HG03442 (cell line): ENCODE measurements at regions not wholly inside any gene's neighbourhood (a gene's known extent, or its start where the extent isn't known, plus 50 kb on each side); places are given as distances from the start of the nearest gene placed in this dataset.
"Not testable (repeated sequence)": the region's sequence is repeated elsewhere in the genome, so short reads cannot be mapped to it uniquely, and the experiment has no call there.

ENCODE experiments used
- ATAC-seq: cut with Tn5 transposase; IDR thresholded peaks from one replicate; pipeline ENCODE4 v1.9.1; 2021; ENCODE audit warnings: mild to moderate bottlenecking, moderate library complexity; ENCODE audit not compliant: unreplicated experiment

DNA sequence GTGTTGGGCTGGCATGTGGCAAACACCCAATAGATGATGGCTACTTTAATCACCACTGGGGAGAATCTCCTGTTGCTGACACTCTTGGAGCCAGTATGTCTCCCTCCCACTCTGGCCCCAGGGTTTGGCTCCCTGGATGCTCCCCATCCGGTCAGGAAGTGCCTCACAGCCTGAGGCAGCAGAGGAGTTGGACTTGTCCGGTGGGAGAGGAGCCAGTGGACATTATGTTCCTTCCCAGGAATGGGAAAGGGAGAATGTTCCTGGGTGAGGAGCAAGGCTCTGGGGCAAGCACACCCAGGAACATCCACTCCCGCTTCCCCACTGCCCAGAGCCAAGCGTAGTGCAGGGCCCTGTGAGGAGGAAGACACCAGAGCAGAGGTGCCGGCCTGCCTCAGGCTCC lies 84.6 kb upstream of the NAV2 start:
- no peak for ATAC-seq

DNA sequence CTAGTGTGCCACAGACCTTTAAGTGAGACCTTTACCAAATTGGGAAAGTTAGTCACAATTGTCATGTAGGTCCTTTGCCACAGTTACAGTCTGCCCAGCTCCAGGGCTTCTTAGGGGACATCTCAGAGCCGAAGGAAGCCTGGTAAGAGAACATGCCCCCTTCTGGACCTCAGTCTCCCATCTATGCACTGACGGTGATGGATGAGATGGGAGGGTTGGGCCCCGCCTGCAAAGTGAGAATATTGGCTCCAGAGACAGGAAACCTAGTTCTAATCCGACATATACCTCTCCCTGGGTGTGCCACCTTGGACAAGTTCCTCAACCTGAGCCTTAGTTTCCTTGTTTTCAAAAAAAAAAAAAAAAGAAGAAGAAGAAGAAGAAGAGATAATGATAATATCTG lies 85.1 kb upstream of the NAV2 start:
- ATAC-seq: no peak

GRCh38 chr11:19625438-19625837 lies 87.2 kb upstream of the NAV2 start:
- no peak for ATAC-seq

- ATAC-seq: no peak
These were observed 94.7 kb upstream of the NAV2 start for GRCh38 chr11:19617696-19618523.

- ATAC-seq: no peak
These were observed 97.1 kb upstream of the NAV2 start for GRCh38 chr11:19615341-19616183.

DNA sequence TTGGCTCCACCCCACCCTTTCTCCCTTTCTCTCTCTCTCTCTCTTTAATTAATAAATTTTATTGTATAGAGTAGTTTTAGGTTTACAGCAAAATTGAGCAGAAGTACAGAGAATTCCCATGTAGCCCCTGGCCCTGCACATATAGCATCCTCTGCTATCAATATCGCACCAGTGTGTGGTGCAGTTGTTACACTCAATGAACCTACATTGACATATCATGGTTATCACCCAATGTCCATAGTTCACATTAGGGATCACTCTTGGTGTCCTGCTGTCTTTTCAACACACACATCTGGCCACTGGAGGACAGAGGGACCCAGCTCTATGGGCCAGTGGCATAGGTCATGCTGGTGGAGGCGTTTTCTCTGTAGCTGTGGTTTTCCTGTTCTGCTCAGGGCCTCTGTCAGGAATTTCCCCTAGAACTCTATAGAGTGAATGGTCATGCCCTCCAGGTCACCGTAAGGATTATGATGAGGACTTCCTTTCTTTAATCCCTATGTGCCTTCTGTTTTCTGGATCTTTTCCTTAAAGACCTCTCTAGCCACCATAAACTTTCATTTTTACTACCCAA lies 98.2 kb upstream of the NAV2 start:
- ATAC-seq: no peak

GRCh38 chr11:19612025-19612424 lies 100.6 kb upstream of the NAV2 start:
- ATAC-seq: not testable (repeated sequence)

DNA sequence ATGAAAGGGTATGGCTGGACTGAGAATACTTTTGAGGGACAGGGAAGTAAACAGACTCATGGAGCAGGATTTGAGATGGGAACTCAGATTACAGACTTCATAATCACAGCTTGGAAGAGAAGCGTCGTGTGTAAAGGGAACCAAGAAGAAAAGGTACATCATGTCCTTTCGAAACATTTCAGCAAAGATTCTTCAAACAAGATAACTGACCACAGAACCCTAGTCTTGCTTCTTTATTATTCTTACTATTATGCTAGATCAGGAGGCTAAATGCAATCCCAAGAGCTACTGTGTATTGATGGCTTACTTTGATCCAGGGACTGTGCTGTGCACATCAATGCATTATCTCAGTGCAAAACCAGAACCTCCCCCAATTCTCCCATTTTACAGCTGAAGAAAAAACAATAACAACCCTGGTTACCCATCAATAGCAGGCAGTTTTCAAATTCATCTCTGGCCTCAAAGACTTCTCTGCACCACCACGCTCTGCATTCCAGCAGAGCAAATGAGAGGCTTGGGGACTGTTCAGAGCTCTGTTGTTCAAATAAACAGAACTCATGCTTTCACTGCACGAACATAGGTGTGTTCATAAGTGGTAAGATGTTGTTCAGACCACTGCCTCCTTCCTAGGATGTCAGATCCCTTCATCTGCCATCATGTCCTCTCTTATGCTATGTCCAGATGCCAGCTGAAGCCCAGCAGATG lies 104.8 kb upstream of the NAV2 start:
- ATAC-seq: no peak

DNA sequence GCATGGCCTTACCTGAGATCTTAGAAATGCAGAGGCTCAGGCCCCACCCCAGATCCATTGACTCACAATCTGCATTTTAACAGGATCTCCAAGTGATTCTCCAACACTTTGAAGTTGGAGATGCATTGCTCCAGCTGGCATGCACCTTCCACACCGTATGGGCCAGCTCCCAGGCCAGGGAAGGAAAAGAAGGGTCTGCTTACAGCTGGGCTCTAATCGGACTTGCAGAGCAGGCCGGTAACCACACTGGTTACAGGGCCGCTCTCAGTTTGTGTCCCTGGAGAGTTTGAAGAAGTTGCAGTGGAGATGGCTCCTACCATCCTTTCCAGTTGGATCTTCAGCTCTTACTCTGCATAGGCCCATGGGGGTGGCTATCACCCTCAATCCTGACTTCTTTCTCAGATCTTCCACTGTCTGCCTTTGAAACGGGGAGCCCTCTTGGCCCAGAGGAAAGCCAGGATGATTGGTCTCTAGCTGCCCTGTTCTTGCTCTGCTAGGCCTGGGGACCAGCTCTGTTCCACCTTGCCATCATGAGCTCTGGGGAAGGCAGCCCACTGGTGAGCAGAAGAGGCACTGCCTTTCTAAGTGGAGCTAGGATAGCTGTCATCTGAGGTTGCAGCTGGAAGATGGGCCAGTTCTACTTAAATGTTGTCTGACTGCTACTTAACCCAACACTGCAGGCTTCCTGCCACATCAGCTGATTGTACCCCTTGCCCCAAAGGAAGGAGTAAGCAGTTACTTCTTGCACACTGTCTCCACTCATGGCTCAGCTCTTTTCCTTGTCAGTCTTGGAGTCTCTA lies 105.6 kb upstream of the NAV2 start:
- no peak for ATAC-seq

GRCh38 chr11:19605520-19606371 lies 106.9 kb upstream of the NAV2 start:
- no peak for ATAC-seq

DNA sequence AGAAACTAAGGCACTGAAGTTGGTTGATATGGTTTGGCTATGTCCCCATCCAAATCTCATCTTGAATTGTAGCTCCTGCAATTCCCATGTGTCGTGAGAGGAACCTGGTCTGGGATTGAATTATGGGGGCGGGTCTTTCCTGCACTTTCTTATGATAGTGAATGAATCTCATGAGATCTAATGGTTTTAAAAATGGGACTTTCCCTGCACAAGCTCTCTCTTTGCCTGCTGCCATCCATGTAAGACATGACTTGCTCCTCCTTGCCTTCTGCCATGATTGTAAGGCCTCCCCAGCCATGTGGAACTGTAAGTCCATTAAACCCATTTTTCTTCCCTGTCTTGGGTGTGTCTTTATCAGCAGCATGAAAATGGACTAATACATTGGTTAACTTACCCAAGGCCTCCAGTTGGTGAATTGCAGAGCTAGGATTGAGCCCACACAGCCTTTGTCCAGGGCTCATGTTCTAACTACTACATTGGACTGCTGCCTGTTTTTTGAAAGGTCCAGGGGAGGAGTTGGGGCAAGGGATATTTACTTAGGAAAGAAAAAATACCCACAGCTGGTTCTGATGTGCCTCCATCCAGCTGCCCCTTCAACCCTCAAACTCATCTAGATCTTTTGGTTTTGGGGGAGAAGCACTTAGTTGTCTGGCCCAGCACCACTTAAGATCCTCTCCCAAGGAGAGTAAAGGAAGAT lies 107.8 kb upstream of the NAV2 start:
- no peak for ATAC-seq

GRCh38 chr11:19603771-19604170 lies 108.9 kb upstream of the NAV2 start:
- no peak for ATAC-seq

- no peak for ATAC-seq
These were observed 109.7 kb upstream of the NAV2 start for GRCh38 chr11:19602891-19603290.

- ATAC-seq: no peak
These were observed 110.2 kb upstream of the NAV2 start for GRCh38 chr11:19602406-19602805.

GRCh38 chr11:19601235-19601634 lies 111.4 kb upstream of the NAV2 start:
- no peak for ATAC-seq

DNA sequence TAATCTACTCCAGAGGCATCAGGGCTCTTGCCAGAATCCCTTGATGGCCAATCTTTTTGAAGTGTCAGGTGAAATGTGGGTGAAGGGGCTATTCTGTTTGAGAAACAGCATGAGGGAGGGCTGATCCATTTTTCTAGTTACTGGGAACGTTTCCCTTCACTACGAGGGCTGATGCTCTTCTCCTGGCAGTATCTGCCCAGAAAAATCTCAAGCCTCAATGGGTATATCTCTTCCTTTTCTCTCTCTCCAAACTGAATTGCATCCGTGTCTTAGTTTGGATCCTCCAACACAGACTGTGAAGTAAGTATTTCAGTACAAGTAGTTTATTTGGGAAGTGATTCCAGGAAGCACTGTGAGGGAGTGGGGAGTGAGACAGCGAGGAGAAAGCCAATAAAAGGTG lies 113.0 kb upstream of the NAV2 start:
- ATAC-seq: no peak

DNA sequence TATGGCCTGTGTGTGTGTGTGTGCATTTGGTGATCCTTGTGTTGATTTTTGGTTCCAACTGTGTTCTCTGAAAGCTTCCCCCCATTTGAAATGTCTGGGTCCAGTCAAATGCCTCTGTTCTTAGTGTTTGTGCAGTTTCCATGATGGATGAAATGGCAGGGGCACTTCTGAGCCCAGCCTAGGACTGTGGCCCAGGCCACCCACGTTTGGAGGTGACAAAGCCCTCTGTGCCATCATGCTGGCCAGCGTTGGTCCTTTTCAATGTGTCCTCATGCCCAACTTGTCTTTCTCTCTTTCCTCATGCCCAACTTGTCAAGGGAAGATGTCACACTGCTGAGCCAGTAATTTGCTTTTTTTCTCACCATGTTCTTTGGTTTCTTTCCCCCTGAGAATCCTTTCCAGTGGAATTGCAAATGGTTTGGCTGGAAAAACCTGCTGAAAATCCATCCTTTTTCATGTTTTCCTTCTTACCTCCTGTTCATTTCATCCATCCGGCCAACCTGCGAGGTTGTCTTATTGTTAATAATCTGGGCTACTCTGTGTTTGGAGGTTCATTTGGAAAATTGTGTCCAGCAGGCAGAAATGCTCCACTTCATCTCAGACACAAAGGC lies 113.7 kb upstream of the NAV2 start:
- no peak for ATAC-seq

GRCh38 chr11:19598456-19598855 lies 114.2 kb upstream of the NAV2 start:
- no peak for ATAC-seq
